ENCODE measurements at regions not wholly inside any gene's neighbourhood (a gene's known extent, or its start where the extent isn't known, plus 50 kb on each side); places are given as distances from the start of the nearest gene placed in this dataset.

GRCh38 chr2:7427293-7428060 lies 510.3 kb downstream of the RNF144A start:
- peak in 1 of 3 donors; percentile 46 for DNase-seq
- Histone ChIP-seq H3K36me3 (ENCODE audit: low read depth) (no peaks in the 10 kb centered on the region), H3K4me1 (ENCODE audit: low read depth) (no peaks in the 10 kb centered on the region), H3K9me3 (no peaks in the 10 kb centered on the region), H3K4me3 (no peak overlapping the region)
- ATAC-seq = peak; percentile 59
- intact Hi-C loops (cut with DNase I, micrococcal nuclease) = loop anchor here (2.0 to 10.0 kb wide), 2 partner anchors 1257 kb away; partner anchors contain the start of gene ID2 (in 1 of the 2)
- TF ChIP-seq CTCF (IDR thresholded peaks at IDR 0.05) = peak; percentile 28

- no peak for DNase-seq
- H3K4me3 ChIP-seq = no peak overlapping the region
- H3K36me3 ChIP-seq (ENCODE audit: low read depth) = no peaks in the 10 kb centered on the region
- intact Hi-C loops (cut with DNase I, micrococcal nuclease) = loop anchor here (2.0 to 10.0 kb wide), 2 partner anchors 1256 kb away; partner anchors contain the start of gene ID2 (in 1 of the 2)
- TF ChIP-seq CTCF (IDR thresholded peaks at IDR 0.05) = no peak
- no peaks in the 10 kb centered on the region for H3K4me1 ChIP-seq (ENCODE audit: low read depth)
- ATAC-seq = no peak
- no peaks in the 10 kb centered on the region for H3K9me3 ChIP-seq
Measured at GRCh38 chr2:7428454-7429204, 511.4 kb downstream of the RNF144A start.

DNA sequence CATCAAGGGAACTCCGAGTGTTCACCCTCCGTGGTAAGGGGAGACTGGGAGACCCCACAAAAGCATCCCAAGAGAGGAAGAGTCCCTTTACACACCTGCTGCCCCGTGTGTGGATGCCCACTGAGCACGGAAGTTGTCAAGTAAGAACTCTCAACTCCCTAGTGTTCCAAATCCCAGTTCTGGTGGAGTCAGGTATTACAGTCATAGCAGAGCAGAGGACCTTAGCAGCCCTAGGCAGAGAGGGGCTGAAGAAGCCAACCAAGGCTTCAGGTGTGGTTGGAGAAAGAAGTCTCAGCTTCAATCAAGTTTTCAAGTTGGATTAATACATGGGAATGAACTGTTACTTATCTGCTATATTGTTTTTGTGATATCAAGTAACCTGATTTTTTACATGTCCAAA lies 512.5 kb downstream of the RNF144A start:
- intact Hi-C loops (cut with DNase I, micrococcal nuclease) = loop anchor here (2.0 to 10.0 kb wide), 2 partner anchors 1255 kb away; partner anchors contain the start of gene ID2 (in 1 of the 2)
- ATAC-seq (no peak), DNase-seq (no peak)
- H3K4me3 ChIP-seq = no peak overlapping the region
- no peaks in the 10 kb centered on the region for H3K4me1 ChIP-seq (ENCODE audit: low read depth)
- H3K36me3 ChIP-seq (ENCODE audit: low read depth) = no peaks in the 10 kb centered on the region
- no peaks in the 10 kb centered on the region for H3K9me3 ChIP-seq
- TF ChIP-seq CTCF (IDR thresholded peaks at IDR 0.05) = no peak

GRCh38 chr2:7430421-7430868 lies 513.2 kb downstream of the RNF144A start:
- intact Hi-C loops (cut with DNase I, micrococcal nuclease) = no loop called here
- Histone ChIP-seq H3K4me3 (no peak overlapping the region), H3K9me3 (no peaks in the 10 kb centered on the region), H3K36me3 (ENCODE audit: low read depth) (no peaks in the 10 kb centered on the region), H3K4me1 (ENCODE audit: low read depth) (no peaks in the 10 kb centered on the region)
- no peak for DNase-seq
- no peak for TF ChIP-seq CTCF (IDR thresholded peaks at IDR 0.05)
- peak; percentile 42 for ATAC-seq

- DNase-seq (peak; percentile 29 to 69 (median 51)), ATAC-seq (peak; percentile 65)
- no peaks in the 10 kb centered on the region for H3K9me3 ChIP-seq
- intact Hi-C loops (cut with DNase I, micrococcal nuclease) = no loop called here
- no peaks in the 10 kb centered on the region for H3K4me1 ChIP-seq (ENCODE audit: low read depth)
- no peak overlapping the region for H3K4me3 ChIP-seq
- no peak for TF ChIP-seq CTCF (IDR thresholded peaks at IDR 0.05)
- no peaks in the 10 kb centered on the region for H3K36me3 ChIP-seq (ENCODE audit: low read depth)
Measured at GRCh38 chr2:7430869-7431641, 513.8 kb downstream of the RNF144A start.

Data from mucosa of descending colon (tissue), 3 donors.